Upper lobe of right lung (tissue), 1 donor: ENCODE measurements at regions not wholly inside any gene's neighbourhood (a gene's known extent, or its start where the extent isn't known, plus 50 kb on each side); places are given as distances from the start of the nearest gene placed in this dataset.

Experiments used
- ATAC-seq: fragments of 200-7000 bp; cut with Tn5 transposase; one replicate; pipeline ENCODE4 v1.9.1; 2020; ENCODE audit warnings: mild to moderate bottlenecking, moderate library complexity
- DNase-seq: peaks from one replicate; pipeline ENCODE4 v3.0.0-alpha.2; 2020
- H3K27ac ChIP-seq: fragments of 200-600 bp; one replicate; pipeline ENCODE4 v1.8.0; 2022
- H3K27me3 ChIP-seq: fragments of 200-600 bp; one replicate; pipeline ENCODE4 v1.8.0; 2022; ENCODE audit warnings: mild to moderate bottlenecking
- H3K36me3 ChIP-seq: fragments of 200-600 bp; one replicate; pipeline ENCODE4 v1.8.0; 2022
- H3K4me1 ChIP-seq: fragments of 200-600 bp; one replicate; pipeline ENCODE4 v1.8.0; 2022
- H3K4me3 ChIP-seq: fragments of 200-600 bp; one replicate; pipeline ENCODE4 v1.8.0; 2022; ENCODE audit warnings: mild to moderate bottlenecking
- H3K9me3 ChIP-seq: fragments of 200-600 bp; one replicate; pipeline ENCODE4 v1.8.0; 2022
- intact Hi-C: fragments of 100-400 bp; cut with DNase I; formaldehyde crosslinking; loops from one replicate; pipeline ENCODE4 v1.11.0; 2022
- TF ChIP-seq, protein P1 (sequence below): fragments of 200-600 bp; IDR thresholded peaks from one replicate; pipeline ENCODE4 v1.8.0; 2022; ENCODE audit warnings: antibody characterized with exemption
- donor health status: DM: no; HTN: yes; CAD: no; lungs with severe emphysema.

DNA sequence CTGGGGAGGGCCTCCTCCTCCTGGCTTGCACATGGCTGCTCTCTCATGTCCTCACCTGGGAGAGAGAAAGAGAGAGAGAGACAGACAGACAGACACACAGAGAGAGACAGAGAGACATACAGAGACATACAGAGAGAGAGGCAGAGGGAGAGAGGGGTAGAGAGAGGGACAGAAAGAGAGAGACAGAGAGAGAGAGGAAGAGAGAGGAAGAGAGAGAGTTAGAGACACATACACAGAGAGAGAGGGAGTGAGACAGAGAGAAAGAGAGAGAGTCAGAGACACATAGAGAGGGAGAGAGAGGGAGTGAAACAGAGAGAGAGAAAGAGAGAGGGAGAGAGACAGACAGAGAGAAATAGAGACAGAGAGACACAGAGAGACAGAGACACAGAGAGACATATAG is 103.6 kb upstream of the ESRRB start:
- Histone ChIP-seq H3K4me3 (no peak overlapping the region), H3K27me3 (no peaks in the 10 kb centered on the region), H3K4me1 (peaks cover under 1% of the 10 kb centered on the region), H3K9me3 (no peaks in the 10 kb centered on the region), H3K36me3 (no peaks in the 10 kb centered on the region), H3K27ac (no peak overlapping the region)
- ATAC-seq, result no peak
- no peak for DNase-seq
- TF ChIP-seq, protein P1, sequence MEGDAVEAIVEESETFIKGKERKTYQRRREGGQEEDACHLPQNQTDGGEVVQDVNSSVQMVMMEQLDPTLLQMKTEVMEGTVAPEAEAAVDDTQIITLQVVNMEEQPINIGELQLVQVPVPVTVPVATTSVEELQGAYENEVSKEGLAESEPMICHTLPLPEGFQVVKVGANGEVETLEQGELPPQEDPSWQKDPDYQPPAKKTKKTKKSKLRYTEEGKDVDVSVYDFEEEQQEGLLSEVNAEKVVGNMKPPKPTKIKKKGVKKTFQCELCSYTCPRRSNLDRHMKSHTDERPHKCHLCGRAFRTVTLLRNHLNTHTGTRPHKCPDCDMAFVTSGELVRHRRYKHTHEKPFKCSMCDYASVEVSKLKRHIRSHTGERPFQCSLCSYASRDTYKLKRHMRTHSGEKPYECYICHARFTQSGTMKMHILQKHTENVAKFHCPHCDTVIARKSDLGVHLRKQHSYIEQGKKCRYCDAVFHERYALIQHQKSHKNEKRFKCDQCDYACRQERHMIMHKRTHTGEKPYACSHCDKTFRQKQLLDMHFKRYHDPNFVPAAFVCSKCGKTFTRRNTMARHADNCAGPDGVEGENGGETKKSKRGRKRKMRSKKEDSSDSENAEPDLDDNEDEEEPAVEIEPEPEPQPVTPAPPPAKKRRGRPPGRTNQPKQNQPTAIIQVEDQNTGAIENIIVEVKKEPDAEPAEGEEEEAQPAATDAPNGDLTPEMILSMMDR, result no peak
- intact Hi-C loops, result no loop called here

DNA sequence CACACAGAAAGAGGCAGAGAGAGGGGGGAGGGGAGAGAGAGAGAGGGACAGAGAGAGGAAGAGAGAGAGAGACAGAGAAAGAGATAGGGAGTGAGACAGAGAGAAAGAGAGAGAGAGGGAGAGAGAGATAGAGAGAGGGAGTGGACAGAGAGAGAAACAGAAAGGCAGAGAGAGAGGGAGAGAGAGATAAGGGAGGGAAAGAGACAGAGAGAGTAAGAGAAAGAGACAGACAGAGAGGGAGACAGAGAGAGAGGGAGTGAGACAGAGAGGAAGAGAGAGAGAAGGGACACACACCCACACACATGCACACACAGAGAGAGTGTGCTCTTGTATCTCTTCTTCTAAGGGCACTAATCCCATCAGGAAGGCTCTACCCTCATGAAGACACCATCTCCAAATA is 103.2 kb upstream of the ESRRB start:
- ATAC-seq, result no peak
- Histone ChIP-seq H3K27ac (no peak overlapping the region), H3K9me3 (no peaks in the 10 kb centered on the region), H3K4me3 (no peak overlapping the region), H3K36me3 (no peaks in the 10 kb centered on the region), H3K4me1 (no peaks in the 10 kb centered on the region), H3K27me3 (no peaks in the 10 kb centered on the region)
- intact Hi-C loops, result no loop called here
- no peak for DNase-seq
- TF ChIP-seq, protein P1, result no peak

DNA sequence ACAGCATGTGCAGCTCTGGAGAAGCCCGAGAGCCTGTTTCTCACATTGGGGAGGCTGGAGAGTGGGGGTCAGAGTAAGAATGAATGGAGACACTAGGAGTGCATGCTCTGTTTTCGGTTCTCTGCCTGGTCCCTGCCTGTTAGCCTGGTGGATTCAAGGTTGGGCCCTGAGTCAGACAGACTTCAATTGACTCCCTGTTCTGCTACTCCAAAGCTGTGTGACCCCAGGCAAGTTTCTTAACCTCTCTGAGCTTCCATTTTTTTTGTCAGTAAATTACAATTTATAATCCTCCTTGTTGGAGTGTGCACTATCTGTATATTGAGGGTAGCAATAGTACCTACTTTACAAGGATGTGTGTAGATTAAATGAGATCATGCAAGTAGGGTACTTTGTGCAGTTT is 102.6 kb upstream of the ESRRB start:
- Histone ChIP-seq H3K9me3 (no peaks in the 10 kb centered on the region), H3K36me3 (no peaks in the 10 kb centered on the region), H3K4me3 (no peak overlapping the region), H3K4me1 (no peaks in the 10 kb centered on the region), H3K27me3 (no peaks in the 10 kb centered on the region), H3K27ac (no peak overlapping the region)
- no peak for DNase-seq
- intact Hi-C loops, result no loop called here
- ATAC-seq, result no peak
- TF ChIP-seq, protein P1, result no peak

DNA sequence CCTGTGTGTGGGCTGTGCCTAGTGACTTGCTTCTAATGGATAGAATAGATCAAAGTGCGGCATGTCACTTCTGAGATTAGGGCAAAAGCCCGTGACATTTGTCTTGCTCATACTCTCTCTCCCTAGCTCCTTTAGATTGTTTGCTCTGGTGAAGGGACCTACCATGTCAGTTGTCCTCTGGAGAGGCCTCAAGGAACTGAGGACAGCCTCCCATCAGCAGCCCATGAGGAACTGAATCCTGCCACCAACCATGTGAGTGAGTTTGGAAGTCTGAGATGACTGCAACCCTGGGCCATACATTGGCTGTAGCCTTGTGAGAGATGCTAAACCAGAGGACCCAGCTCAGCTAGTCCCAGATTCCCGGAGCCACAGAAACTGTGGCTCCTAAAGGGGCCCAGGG is 101.6 kb upstream of the ESRRB start:
- Histone ChIP-seq H3K4me1 (no peaks in the 10 kb centered on the region), H3K9me3 (no peaks in the 10 kb centered on the region), H3K36me3 (no peaks in the 10 kb centered on the region), H3K4me3 (no peak overlapping the region), H3K27me3 (no peaks in the 10 kb centered on the region), H3K27ac (no peak overlapping the region)
- TF ChIP-seq, protein P1, result no peak
- intact Hi-C loops, result no loop called here
- DNase-seq (no peak), ATAC-seq (no peak)

DNA sequence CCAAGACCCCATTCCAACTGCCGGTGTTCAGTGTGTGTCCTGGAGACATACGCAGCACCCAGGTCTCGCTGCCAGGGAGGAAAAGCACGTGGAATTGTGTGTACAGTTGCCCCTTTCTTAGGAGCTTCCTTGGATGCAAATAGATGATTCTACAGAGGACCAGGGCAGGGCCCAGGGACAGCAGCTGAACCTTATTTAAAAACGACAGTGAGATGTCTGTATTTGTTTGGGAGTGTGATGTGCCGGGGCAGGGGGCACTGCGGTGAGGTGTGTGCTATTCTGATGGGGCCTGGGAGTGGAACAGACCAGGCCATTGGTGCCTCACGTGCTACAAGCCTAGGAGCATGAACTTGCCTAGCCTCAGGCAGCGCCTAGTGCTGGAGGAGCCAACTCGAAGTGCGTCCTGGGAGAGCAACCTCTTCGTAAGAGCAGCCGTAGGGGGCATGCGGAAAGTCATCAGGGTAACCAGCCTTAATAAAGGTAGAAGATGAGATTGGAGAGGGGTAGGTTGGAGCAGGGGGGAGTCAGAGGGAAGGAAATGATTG is 98.3 kb upstream of the ESRRB start:
- TF ChIP-seq, protein P1, result no peak
- intact Hi-C loops, result no loop called here
- Histone ChIP-seq H3K4me1 (no peaks in the 10 kb centered on the region), H3K4me3 (no peak overlapping the region), H3K27me3 (no peaks in the 10 kb centered on the region), H3K27ac (no peak overlapping the region), H3K36me3 (no peaks in the 10 kb centered on the region), H3K9me3 (no peaks in the 10 kb centered on the region)
- ATAC-seq (no peak), DNase-seq (no peak)

DNA sequence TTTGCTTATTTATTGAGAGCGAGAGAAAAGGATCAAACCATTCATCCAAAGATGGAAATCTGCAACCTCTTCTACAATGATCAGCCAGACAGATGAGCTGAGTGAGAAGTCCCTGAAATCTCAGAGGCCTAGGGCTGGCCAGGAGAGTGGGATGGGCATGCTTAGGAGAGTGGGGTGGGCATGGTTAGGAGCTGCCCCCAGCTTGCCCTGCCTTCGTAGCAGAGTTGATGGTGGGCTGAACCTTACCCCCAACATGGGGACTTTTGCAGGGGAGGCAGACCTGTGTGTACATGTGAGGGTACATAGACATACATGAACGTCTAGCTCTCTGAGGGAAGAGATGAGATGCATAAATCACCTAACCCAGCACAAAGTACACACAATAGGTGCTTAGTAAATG is 95.7 kb upstream of the ESRRB start:
- H3K4me1 ChIP-seq, result no peaks in the 10 kb centered on the region

More for the DNA sequence above, 95.7 kb upstream of the ESRRB start:
- H3K9me3 ChIP-seq, result no peaks in the 10 kb centered on the region
- H3K36me3 ChIP-seq, result no peaks in the 10 kb centered on the region
- TF ChIP-seq, protein P1, result no peak
- H3K4me3 ChIP-seq, result no peak overlapping the region
- H3K27me3 ChIP-seq, result no peaks in the 10 kb centered on the region
- ATAC-seq (no peak), DNase-seq (no peak)
- H3K27ac ChIP-seq, result no peak overlapping the region
- intact Hi-C loops, result no loop called here
